GM12892 (cell line): ENCODE measurements at regions not wholly inside any gene's neighbourhood (a gene's known extent, or its start where the extent isn't known, plus 50 kb on each side); places are given as distances from the start of the nearest gene placed in this dataset.

Experiments used
- POLR2A ChIP-seq: IDR thresholded peaks from 2 replicates; pipeline ENCODE4 v1.6.1; 2011; ENCODE audit warnings: low read depth, low read length, control low read depth
- POLR2AphosphoS5 ChIP-seq: IDR thresholded peaks from 2 replicates; pipeline ENCODE4 v1.6.1; 2011; ENCODE audit warnings: low read depth, low read length, control low read depth
- TAF1 ChIP-seq: IDR thresholded peaks from 2 replicates; pipeline ENCODE4 v1.6.1; 2011; ENCODE audit warnings: low read depth, mild to moderate bottlenecking, control low read depth, low read length, borderline replicate concordance

GRCh38 chr7:131618391-131618790, 62.0 kb upstream of the PODXL start:
- TF ChIP-seq POLR2A = no peak
- no peak for TF ChIP-seq POLR2AphosphoS5
- no peak for TF ChIP-seq TAF1
